Panc1 (cell line): ENCODE measurements at regions not wholly inside any gene's neighbourhood (a gene's known extent, or its start where the extent isn't known, plus 50 kb on each side); places are given as distances from the start of the nearest gene placed in this dataset.

Source experiments
- ATAC-seq: fragments of 200-7000 bp; cut with Tn5 transposase; 2 replicates; pipeline ENCODE4 v1.9.1; 2020; ENCODE audit warnings: mild to moderate bottlenecking, moderate library complexity
- BruUV-seq: library from RNA; stranded (reverse); fragments of 400-500 nt; replicated peaks from 2 replicates; lab custom pipeline; 2021; lab: Mats Ljungman, UMichigan
- CTCF ChIA-PET: fragments of 300-600 bp; sonication (Branson Sonifier 250); formaldehyde crosslinking; loops from one replicate; lab custom pipeline; 2022; ENCODE audit warnings: antibody characterized with exemption; lab: Charles Lee
- POLR2A ChIA-PET: fragments of 300-600 bp; sonication (Branson Sonifier 250); formaldehyde crosslinking; loops from one replicate; lab custom pipeline; 2022; ENCODE audit warnings: antibody characterized with exemption; lab: Charles Lee
- DNase-seq: peaks from one replicate; pipeline ENCODE4 v3.0.0-alpha.2; 2010; ENCODE audit warnings: low read depth, low spot score
- H3K27ac ChIP-seq: 2 replicates; pipeline ENCODE4 v1.5.1; 2011; ENCODE audit warnings: mild to moderate bottlenecking, low read length, inconsistent platforms
- H3K27me3 ChIP-seq: fragments of 200-500 bp; sonication (Bioruptor generic); 2 replicates; pipeline ENCODE4 v1.6.0; 2014; ENCODE audit warnings: low read length, inconsistent platforms; ENCODE audit not compliant: control insufficient read depth, insufficient read depth
- H3K36me3 ChIP-seq: fragments of 200-500 bp; sonication (Bioruptor generic); 2 replicates; pipeline ENCODE4 v1.5.1; 2014; ENCODE audit warnings: inconsistent platforms, mild to moderate bottlenecking, low read length, moderate library complexity; ENCODE audit not compliant: control insufficient read depth, insufficient read depth
- H3K4me1 ChIP-seq: 2 replicates; pipeline ENCODE4 v1.5.1; 2011; ENCODE audit warnings: inconsistent platforms, mild to moderate bottlenecking, low read length, moderate library complexity; ENCODE audit not compliant: control insufficient read depth, insufficient read depth
- H3K4me3 ChIP-seq, 2 experiments: 2 replicates each; pipeline ENCODE4 v1.5.1; 2011 to 2012; ENCODE audit warnings: low read depth in 2 of 2, low read length in 2 of 2, mild to moderate bottlenecking in 2 of 2, inconsistent platforms in 1 of 2, moderate library complexity in 1 of 2
- H3K9me3 ChIP-seq: fragments of 200-500 bp; sonication (Bioruptor generic); 2 replicates; pipeline ENCODE4 v1.5.1; 2014; ENCODE audit warnings: low read depth, mild to moderate bottlenecking, inconsistent platforms, low read length, moderate library complexity; ENCODE audit not compliant: control insufficient read depth, insufficient read depth
- CTCF ChIP-seq: fragments of 450-650 bp; IDR thresholded peaks from 2 replicates; pipeline ENCODE4 v1.5.1; 2017; ENCODE audit warnings: mild to moderate bottlenecking
- POLR2AphosphoS5 ChIP-seq: IDR thresholded peaks from 2 replicates; pipeline ENCODE4 v1.6.1; 2012; ENCODE audit warnings: mild to moderate bottlenecking, low read depth, low read length, moderate library complexity
- SIN3A ChIP-seq: IDR thresholded peaks from 2 replicates; pipeline ENCODE4 v1.6.1; 2012; ENCODE audit warnings: low read depth, mild to moderate bottlenecking, low read length, moderate library complexity, borderline replicate concordance; ENCODE audit not compliant: insufficient read depth
- TCF7L2 ChIP-seq: IDR thresholded peaks from 2 replicates; pipeline ENCODE4 v1.6.1; 2011; ENCODE audit warnings: mild to moderate bottlenecking, low read depth, low read length, inconsistent platforms
- in situ Hi-C: cut with HindIII; loops from 2 replicates; pipeline ENCODE4 v1.10.0; 2016; ENCODE audit warnings: low sequenced_read_pairs, low pct_unique_long_range_greater_than_20kb
- intact Hi-C: fragments of 100-400 bp; cut with micrococcal nuclease; formaldehyde crosslinking; loops from one replicate; pipeline ENCODE4 v1.10.0; 2022; ENCODE audit not compliant: unreplicated experiment
- TF ChIP-seq, protein P1 (sequence below), 2 experiments: IDR thresholded peaks; 2 replicates each; pipeline ENCODE4 v1.6.1; 2011 to 2012; ENCODE audit warnings: low read depth in 2 of 2, control low read depth in 1 of 2, low read length in 1 of 2, mild to moderate bottlenecking in 1 of 2, moderate library complexity in 1 of 2; ENCODE audit not compliant: insufficient read depth in 1 of 2

DNA sequence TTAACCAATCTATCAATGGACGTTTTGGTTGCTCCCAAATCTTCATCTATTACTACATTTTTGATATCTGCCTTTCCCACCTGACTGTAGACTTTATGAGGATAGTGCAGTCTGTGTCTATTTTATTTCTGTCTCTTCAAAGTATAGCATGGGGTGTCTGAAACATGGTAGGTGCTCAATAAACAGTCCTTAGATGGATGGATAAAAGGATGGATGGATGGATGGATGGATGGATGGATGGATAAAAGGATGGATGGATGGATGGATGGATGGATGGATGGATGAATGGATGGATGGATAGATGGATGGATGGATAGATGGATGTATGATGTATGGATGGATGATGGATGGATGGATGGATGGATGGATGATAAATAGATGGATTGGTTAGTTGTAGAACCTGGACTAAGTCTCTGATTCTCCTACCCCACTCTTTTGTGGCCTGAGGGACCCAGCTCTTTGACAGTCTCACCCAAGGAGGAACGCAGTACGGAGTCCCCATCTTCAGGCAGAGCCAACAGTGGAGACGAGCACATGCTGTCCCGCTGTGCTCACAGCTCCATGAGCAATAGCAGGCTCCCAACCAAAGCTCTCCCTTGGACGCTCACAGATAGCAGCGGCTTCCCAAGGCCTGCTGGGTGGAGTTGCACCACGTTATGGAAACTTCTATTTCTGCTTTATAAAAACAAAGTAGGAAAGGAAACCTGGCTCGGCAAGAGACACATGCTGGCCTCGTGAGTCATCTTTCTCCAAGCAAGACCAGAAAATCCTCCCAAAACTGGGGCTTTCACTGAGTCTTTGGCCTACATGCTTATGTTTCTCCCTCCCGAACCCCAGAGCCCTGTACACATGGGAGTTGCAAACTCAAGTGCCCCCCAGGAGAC lies 448.0 kb downstream of the MIAT start:
- ATAC-seq (no peak), DNase-seq (no peak)
- Histone ChIP-seq H3K27me3 (no peaks in the 10 kb centered on the region), H3K9me3 (no peaks in the 10 kb centered on the region), H3K4me3 (no peak overlapping the region), H3K36me3 (no peaks in the 10 kb centered on the region), H3K4me1 (no peaks in the 10 kb centered on the region), H3K27ac (no peak overlapping the region)
- intact Hi-C loops: no loop called here
- no TSS peak for BruUV-seq
- no peak for TF ChIP-seq POLR2AphosphoS5
- no peak for TF ChIP-seq SIN3A
- no peak for TF ChIP-seq TCF7L2
- TF ChIP-seq CTCF: no peak
- TF ChIP-seq, protein P1, sequence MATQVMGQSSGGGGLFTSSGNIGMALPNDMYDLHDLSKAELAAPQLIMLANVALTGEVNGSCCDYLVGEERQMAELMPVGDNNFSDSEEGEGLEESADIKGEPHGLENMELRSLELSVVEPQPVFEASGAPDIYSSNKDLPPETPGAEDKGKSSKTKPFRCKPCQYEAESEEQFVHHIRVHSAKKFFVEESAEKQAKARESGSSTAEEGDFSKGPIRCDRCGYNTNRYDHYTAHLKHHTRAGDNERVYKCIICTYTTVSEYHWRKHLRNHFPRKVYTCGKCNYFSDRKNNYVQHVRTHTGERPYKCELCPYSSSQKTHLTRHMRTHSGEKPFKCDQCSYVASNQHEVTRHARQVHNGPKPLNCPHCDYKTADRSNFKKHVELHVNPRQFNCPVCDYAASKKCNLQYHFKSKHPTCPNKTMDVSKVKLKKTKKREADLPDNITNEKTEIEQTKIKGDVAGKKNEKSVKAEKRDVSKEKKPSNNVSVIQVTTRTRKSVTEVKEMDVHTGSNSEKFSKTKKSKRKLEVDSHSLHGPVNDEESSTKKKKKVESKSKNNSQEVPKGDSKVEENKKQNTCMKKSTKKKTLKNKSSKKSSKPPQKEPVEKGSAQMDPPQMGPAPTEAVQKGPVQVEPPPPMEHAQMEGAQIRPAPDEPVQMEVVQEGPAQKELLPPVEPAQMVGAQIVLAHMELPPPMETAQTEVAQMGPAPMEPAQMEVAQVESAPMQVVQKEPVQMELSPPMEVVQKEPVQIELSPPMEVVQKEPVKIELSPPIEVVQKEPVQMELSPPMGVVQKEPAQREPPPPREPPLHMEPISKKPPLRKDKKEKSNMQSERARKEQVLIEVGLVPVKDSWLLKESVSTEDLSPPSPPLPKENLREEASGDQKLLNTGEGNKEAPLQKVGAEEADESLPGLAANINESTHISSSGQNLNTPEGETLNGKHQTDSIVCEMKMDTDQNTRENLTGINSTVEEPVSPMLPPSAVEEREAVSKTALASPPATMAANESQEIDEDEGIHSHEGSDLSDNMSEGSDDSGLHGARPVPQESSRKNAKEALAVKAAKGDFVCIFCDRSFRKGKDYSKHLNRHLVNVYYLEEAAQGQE (IDR thresholded peaks at IDR 0.05; ENCODE audit: insufficient read depth in 1 of 2, low read depth in 2 of 2, low read length in 1 of 2): no peak
- POLR2A ChIA-PET: no interaction called here
- in situ Hi-C loops: no loop called here
- CTCF ChIA-PET: no interaction called here

- no peaks in the 10 kb centered on the region for H3K36me3 ChIP-seq
- ChIA-PET CTCF (no interaction called here), POLR2A (no interaction called here)
- no peak for ATAC-seq
- H3K27ac ChIP-seq: no peak overlapping the region
- in situ Hi-C loops (no loop called here), intact Hi-C loops (no loop called here)
- TF ChIP-seq POLR2AphosphoS5: no peak
- H3K4me3 ChIP-seq: no peak overlapping the region
- no peaks in the 10 kb centered on the region for H3K27me3 ChIP-seq
- DNase-seq: no peak
- H3K9me3 ChIP-seq: no peaks in the 10 kb centered on the region
- BruUV-seq: no TSS peak
- H3K4me1 ChIP-seq: no peaks in the 10 kb centered on the region
Measured at GRCh38 chr22:27106985-27107384, 449.6 kb downstream of the MIAT start.

GRCh38 chr22:27107386-27107785 lies 450.0 kb downstream of the MIAT start:
- TF ChIP-seq, protein P1 (IDR thresholded peaks at IDR 0.05; ENCODE audit: insufficient read depth in 1 of 2, low read depth in 2 of 2, low read length in 1 of 2): no peak
- TF ChIP-seq POLR2AphosphoS5 (no peak), SIN3A (no peak), TCF7L2 (no peak), CTCF (no peak)
- DNase-seq (no peak), ATAC-seq (no peak)
- no TSS peak for BruUV-seq
- CTCF ChIA-PET: no interaction called here
- Histone ChIP-seq H3K4me3 (no peak overlapping the region), H3K4me1 (no peaks in the 10 kb centered on the region), H3K27me3 (no peaks in the 10 kb centered on the region), H3K36me3 (no peaks in the 10 kb centered on the region), H3K27ac (no peak overlapping the region), H3K9me3 (no peaks in the 10 kb centered on the region)
- intact Hi-C loops (no loop called here), in situ Hi-C loops (no loop called here)
- POLR2A ChIA-PET: no interaction called here
